B cell (primary cell): ENCODE measurements at regions not wholly inside any gene's neighbourhood (a gene's known extent, or its start where the extent isn't known, plus 50 kb on each side); places are given as distances from the start of the nearest gene placed in this dataset.

Experiments used
- ATAC-seq: fragments of 200-7000 bp; cut with Tn5 transposase; one replicate; pipeline ENCODE4 v1.10.0; 2021; ENCODE audit warnings: low read depth, mild to moderate bottlenecking, moderate number of reproducible peaks, moderate library complexity
- CTCF ChIA-PET: fragments of 350-600 bp; sonication (Branson Sonifier 250); formaldehyde crosslinking; loops from one replicate; lab custom pipeline; 2021; ENCODE audit warnings: antibody characterized with exemption, inconsistent platforms; lab: Charles Lee
- POLR2A ChIA-PET: fragments of 350-600 bp; sonication (Branson Sonifier 250); formaldehyde crosslinking; loops from one replicate; lab custom pipeline; 2021; ENCODE audit warnings: antibody characterized with exemption; lab: Charles Lee
- DNase-seq: peaks from one replicate; pipeline ENCODE4 v3.0.0; 2013
- H2AFZ ChIP-seq: 2 replicates; pipeline ENCODE4 v1.6.1; 2012; ENCODE audit warnings: mild to moderate bottlenecking, low read depth, low read length; ENCODE audit not compliant: insufficient read depth, poor library complexity, severe bottlenecking
- H3K27ac ChIP-seq, 2 donors: 1 replicate in 1 of 2; 2 replicates in 1 of 2; pipeline ENCODE4 v1.5.1; 2012 to 2013; ENCODE audit warnings: low read length in 2 of 2, mild to moderate bottlenecking in 2 of 2, moderate library complexity in 1 of 2
- H3K27me3 ChIP-seq, 4 experiments: fragments of 200-600 bp in 1 of 4; sonication (generic) in 1 of 4; replicated peaks in 1 of 4; 1 replicate in 2 of 4; 2 replicates in 2 of 4; pipeline versions ENCODE4 v1.6.1 to v1.7.0; 2013 to 2016; ENCODE audit warnings: low read length in 3 of 4, mild to moderate bottlenecking in 2 of 4, mixed read lengths in 1 of 4, moderate library complexity in 1 of 4; ENCODE audit not compliant: insufficient read depth in 4 of 4, control insufficient read depth in 3 of 4; ENCODE audit errors: control extremely low read depth in 1 of 4
- H3K36me3 ChIP-seq, 2 experiments: replicated peaks in 1 of 2; 1 replicate in 1 of 2; 2 replicates in 1 of 2; pipeline versions ENCODE4 v1.6.1 to v1.7.1; 2013; ENCODE audit warnings: low read length in 1 of 2; ENCODE audit not compliant: insufficient read depth in 2 of 2, control insufficient read depth in 1 of 2; ENCODE audit errors: control extremely low read depth in 1 of 2, extremely low read depth in 1 of 2
- H3K4me1 ChIP-seq, 2 donors: fragments of 200-600 bp in 1 of 2; sonication (generic) in 1 of 2; 1 replicate in 1 of 2; 2 replicates in 1 of 2; pipeline versions ENCODE4 v1.5.1 to v1.6.1; 2013 to 2017; ENCODE audit warnings: low read length in 2 of 2; ENCODE audit not compliant: control insufficient read depth in 2 of 2, insufficient read depth in 2 of 2
- H3K4me2 ChIP-seq: replicated peaks from 2 replicates; pipeline ENCODE3; 2012; ENCODE audit warnings: mild to moderate bottlenecking, low read depth, low read length; ENCODE audit not compliant: poor library complexity, severe bottlenecking
- H3K4me3 ChIP-seq, 5 experiments: fragments of 200-600 bp in 1 of 5; sonication (generic) in 1 of 5; 1 replicate in 3 of 5; 2 replicates in 2 of 5; pipeline versions ENCODE4 v1.5.1 to v1.7.0; 2011 to 2016; ENCODE audit warnings: low read length in 4 of 5, mild to moderate bottlenecking in 4 of 5, low read depth in 2 of 5, control low read depth in 1 of 5, moderate library complexity in 1 of 5; ENCODE audit not compliant: insufficient read depth in 1 of 5; ENCODE audit errors: control extremely low read depth in 1 of 5, extremely low read depth in 1 of 5
- H3K79me2 ChIP-seq: fragments of 200-600 bp; sonication (generic); one replicate; pipeline ENCODE4 v1.6.0; 2016; ENCODE audit warnings: low read length; ENCODE audit not compliant: control insufficient read depth, insufficient read depth
- H3K9ac ChIP-seq: fragments of 200-600 bp; sonication (generic); 2 replicates; pipeline ENCODE4 v1.6.1; 2017; ENCODE audit warnings: mild to moderate bottlenecking, low read length, moderate library complexity
- H3K9me3 ChIP-seq, 3 donors: one replicate each; pipeline versions ENCODE4 v1.6.1 to v1.7.1; 2013; ENCODE audit warnings: low read length in 2 of 3; ENCODE audit not compliant: control insufficient read depth in 2 of 3, insufficient read depth in 1 of 3; ENCODE audit errors: control extremely low read depth in 1 of 3
- H4K20me1 ChIP-seq: 2 replicates; pipeline ENCODE4 v1.6.0; 2012; ENCODE audit warnings: mild to moderate bottlenecking, low read length; ENCODE audit not compliant: insufficient read depth, control insufficient read depth, poor library complexity, severe bottlenecking
- H3K27ac Mint-ChIP-seq: one replicate; pipeline ENCODE4 v1.8.0; 2021; ENCODE audit warnings: mixed read lengths
- H3K27me3 Mint-ChIP-seq: one replicate; pipeline ENCODE4 v1.8.0; 2021; ENCODE audit warnings: mixed read lengths
- H3K4me1 Mint-ChIP-seq: one replicate; pipeline ENCODE4 v1.8.0; 2021; ENCODE audit warnings: mixed read lengths
- H3K4me3 Mint-ChIP-seq: one replicate; pipeline ENCODE4 v1.8.0; 2021; ENCODE audit warnings: mixed read lengths
- H3K9me3 Mint-ChIP-seq: one replicate; pipeline ENCODE4 v1.8.0; 2022; ENCODE audit warnings: mixed read lengths; ENCODE audit not compliant: insufficient read depth
- CTCF ChIP-seq: fragments of 200-600 bp; IDR thresholded peaks from one replicate; pipeline ENCODE4 v1.8.0; 2022; ENCODE audit warnings: antibody characterized with exemption, mild to moderate bottlenecking
- EZH2 ChIP-seq: IDR thresholded peaks from 2 replicates; pipeline ENCODE4 v1.6.1; 2012; ENCODE audit warnings: borderline replicate concordance, low read depth, mild to moderate bottlenecking, moderate library complexity, low read length; ENCODE audit not compliant: insufficient read depth, poor library complexity, severe bottlenecking
- WGBS: methylation state at CpG from one replicate; pipeline ENCODE4 v1.1.5; 2013; ENCODE audit warnings: missing lambda C conversion rate; ENCODE audit not compliant: insufficient coverage; 5-methylcytosine and 5-hydroxymethylcytosine counted together
- intact Hi-C: fragments of 100-400 bp; cut with micrococcal nuclease; formaldehyde crosslinking; loops from one replicate; pipeline ENCODE4 v1.10.0; 2022

GRCh38 chr11:70759846-70760245, 361.5 kb downstream of the CTTN start:
- WGBS = 94% methylated on average over 8 of the region's 8 CpGs
- H3K27ac ChIP-seq = no peak overlapping the region
- no peak for DNase-seq
- H3K79me2 ChIP-seq = no peaks in the 10 kb centered on the region
- Mint-ChIP-seq H3K4me1 (no peaks in the 10 kb centered on the region), H3K9me3 (no peaks in the 10 kb centered on the region), H3K4me3 (no peak overlapping the region), H3K27ac (no peak overlapping the region), H3K27me3 (peaks cover 10% of the 10 kb centered on the region)
- H3K4me1 ChIP-seq = no peaks in the 10 kb centered on the region
- H4K20me1 ChIP-seq = no peaks in the 10 kb centered on the region
- CTCF ChIA-PET = no interaction called here
- no peak overlapping the region for H3K4me3 ChIP-seq
- no peak for ATAC-seq
- H3K4me2 ChIP-seq = no peak overlapping the region
- H3K27me3 ChIP-seq = peaks cover 0 to 12% (median 2%) of the 10 kb centered on the region in 4 experiments
- intact Hi-C loops = no loop called here
- no peak for TF ChIP-seq EZH2
- no peak for TF ChIP-seq CTCF
- POLR2A ChIA-PET = no interaction called here
- no peaks in the 10 kb centered on the region for H3K36me3 ChIP-seq
- peaks cover 0 to 38% (median 0%) of the 10 kb centered on the region in 3 donors for H3K9me3 ChIP-seq
- no peak overlapping the region for H3K9ac ChIP-seq
- no peak overlapping the region for H2AFZ ChIP-seq

GRCh38 chr11:70760416-70761020, 362.2 kb downstream of the CTTN start:
- ChIA-PET POLR2A (no interaction called here), CTCF (no interaction called here)
- Mint-ChIP-seq H3K27ac (no peak overlapping the region), H3K9me3 (no peaks in the 10 kb centered on the region), H3K27me3 (peaks cover 10% of the 10 kb centered on the region), H3K4me3 (no peak overlapping the region), H3K4me1 (no peaks in the 10 kb centered on the region)
- TF ChIP-seq EZH2 = no peak
- no peak for TF ChIP-seq CTCF
- Histone ChIP-seq H3K4me1 (no peaks in the 10 kb centered on the region), H3K9ac (no peak overlapping the region), H2AFZ (no peak overlapping the region), H4K20me1 (no peaks in the 10 kb centered on the region), H3K4me3 (no peak overlapping the region), H3K4me2 (no peak overlapping the region), H3K36me3 (no peaks in the 10 kb centered on the region), H3K9me3 (peaks cover 0 to 34% (median 0%) of the 10 kb centered on the region in 3 donors), H3K27ac (no peak overlapping the region), H3K27me3 (peaks cover 0 to 9% (median 2%) of the 10 kb centered on the region in 4 experiments), H3K79me2 (no peaks in the 10 kb centered on the region)
- DNase-seq (no peak), ATAC-seq (no peak)
- WGBS = 91% methylated on average over 8 of the region's 9 CpGs
- intact Hi-C loops = no loop called here
